ENCODE measurements at regions not wholly inside any gene's neighbourhood (a gene's known extent, or its start where the extent isn't known, plus 50 kb on each side); places are given as distances from the start of the nearest gene placed in this dataset.

DNA sequence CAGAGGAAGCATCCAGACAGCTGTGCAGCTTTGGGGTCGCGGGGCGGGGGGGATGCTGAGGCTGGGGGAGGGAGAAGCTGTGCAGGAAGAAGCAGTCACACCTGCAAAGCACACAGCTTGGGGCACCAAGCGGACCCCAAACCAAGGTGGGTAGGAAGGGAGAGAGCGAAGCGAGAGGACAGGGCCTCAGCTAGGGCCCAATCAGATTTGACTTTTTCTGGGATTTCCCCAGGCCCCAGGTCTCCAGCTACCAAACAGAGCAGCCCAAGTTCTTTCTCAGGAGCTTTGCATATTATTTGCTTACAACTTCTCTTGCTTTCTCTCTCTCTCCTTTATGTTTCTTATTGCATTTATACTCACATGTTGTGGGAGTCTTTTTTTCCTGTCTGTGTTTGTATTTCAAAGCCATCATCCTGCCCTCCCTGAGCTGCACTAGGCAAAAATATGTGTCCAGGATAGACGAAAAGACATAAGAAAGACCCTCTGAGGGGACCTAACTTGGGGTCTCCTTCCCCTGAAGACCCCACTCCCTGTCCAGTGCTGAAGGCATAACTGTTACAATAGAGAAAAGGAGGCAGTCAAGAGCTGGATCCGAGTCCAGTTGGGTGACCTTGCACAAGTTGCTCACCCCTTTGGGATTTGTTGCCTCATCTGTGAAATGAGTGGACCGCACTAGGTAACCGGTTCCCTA is 50.6 kb upstream of the SMNDC1 start:
- Histone ChIP-seq H3K9me3 (ENCODE audit: control insufficient read depth in 1 of 2, low read length in 2 of 2) (no peaks in the 10 kb centered on the region), H3K36me3 (ENCODE audit: control insufficient read depth in 1 of 2, insufficient read depth in 2 of 2, low read length in 2 of 2) (no peaks in the 10 kb centered on the region), H3K27ac (ENCODE audit: low read depth, low read length) (no peak overlapping the region), H3K4me3 (ENCODE audit: low read depth in 1 of 2, low read length in 2 of 2) (peak overlapping the region in 1 of 2 donors; percentile 10), H3K4me1 (ENCODE audit: control insufficient read depth in 1 of 2, insufficient read depth in 2 of 2, low read length in 2 of 2) (peaks cover 24 to 32% of the 10 kb centered on the region in 2 donors), H3K9ac (ENCODE audit: low read depth in 1 of 2, low read length in 2 of 2) (no peak overlapping the region), H3K27me3 (ENCODE audit: control insufficient read depth in 1 of 2, insufficient read depth in 2 of 2, low read length in 2 of 2) (peaks cover 0 to 8% of the 10 kb centered on the region in 2 donors)

DNA sequence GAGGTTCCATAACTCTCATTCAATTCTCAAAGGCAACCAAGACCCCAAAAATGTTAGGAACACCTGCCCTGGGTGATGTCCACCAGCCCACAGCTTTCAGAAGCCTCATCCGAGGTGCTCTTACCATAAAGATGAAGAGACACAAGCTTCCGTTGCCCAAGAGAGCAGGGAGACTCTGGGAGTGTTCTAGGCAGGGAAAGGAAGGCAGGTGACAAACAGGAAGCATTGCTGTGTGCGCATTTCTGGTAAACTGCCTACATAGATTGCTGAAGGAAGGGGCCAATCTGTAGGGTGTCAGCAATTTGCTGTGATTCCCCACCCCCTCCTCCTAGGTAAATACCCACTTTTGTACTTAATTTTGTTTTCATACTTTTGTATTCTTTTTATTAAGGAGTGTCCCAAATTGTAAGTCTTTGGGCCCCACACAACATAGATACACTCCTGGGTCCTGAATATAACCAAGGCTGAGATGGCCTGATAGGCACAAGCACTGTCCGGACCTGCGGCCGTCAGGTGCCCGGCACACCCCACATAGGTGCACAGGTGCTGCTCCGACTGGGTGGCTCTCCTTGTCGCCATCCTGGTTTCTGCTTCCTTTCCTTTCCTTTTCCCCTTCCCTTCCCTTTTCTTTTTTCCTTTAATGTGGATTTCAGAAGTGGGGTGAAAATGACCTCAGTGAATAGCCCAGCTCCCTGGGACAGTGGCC is 51.4 kb upstream of the SMNDC1 start:
- Histone ChIP-seq H3K4me1 (ENCODE audit: control insufficient read depth in 1 of 2, insufficient read depth in 2 of 2, low read length in 2 of 2) (peaks cover 24 to 32% of the 10 kb centered on the region in 2 donors), H3K9me3 (ENCODE audit: control insufficient read depth in 1 of 2, low read length in 2 of 2) (no peaks in the 10 kb centered on the region), H3K36me3 (ENCODE audit: control insufficient read depth in 1 of 2, insufficient read depth in 2 of 2, low read length in 2 of 2) (no peaks in the 10 kb centered on the region), H3K9ac (ENCODE audit: low read depth in 1 of 2, low read length in 2 of 2) (peak overlapping the region in 1 of 2 donors; percentile 48), H3K27ac (ENCODE audit: low read depth, low read length) (peak overlapping the region; percentile 53), H3K4me3 (ENCODE audit: low read depth in 1 of 2, low read length in 2 of 2) (peak overlapping the region in 1 of 2 donors; percentile 10), H3K27me3 (ENCODE audit: control insufficient read depth in 1 of 2, insufficient read depth in 2 of 2, low read length in 2 of 2) (peaks cover 0 to 8% of the 10 kb centered on the region in 2 donors)

DNA sequence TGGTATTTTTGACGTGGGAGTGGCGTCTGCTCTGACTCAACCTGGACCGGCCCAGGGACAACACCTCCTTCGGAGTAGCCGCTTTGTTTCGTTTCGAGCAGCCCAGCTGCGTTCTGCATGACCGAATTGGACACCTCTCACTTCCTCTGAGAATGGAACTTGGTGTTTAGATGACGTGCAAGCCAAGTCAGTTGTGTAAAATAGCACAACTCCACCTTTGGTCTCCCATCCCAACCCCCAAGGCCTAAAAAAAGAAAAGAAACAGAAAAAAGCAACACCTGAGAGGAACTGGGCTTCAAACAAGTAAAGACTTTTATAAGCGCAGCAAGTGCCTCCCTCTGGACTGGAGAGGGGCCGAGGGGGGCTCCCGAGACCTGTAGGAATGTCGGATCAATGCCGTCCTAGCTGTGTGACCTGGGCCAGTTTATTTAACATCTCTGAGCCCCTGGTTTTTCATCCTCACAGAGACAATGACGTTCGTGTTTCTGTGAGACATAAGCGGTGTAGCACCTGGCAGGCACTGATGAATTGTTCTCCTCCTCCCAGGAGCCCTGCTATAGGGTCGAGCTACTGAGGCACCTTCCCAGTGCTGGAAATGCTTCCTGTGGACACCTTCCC is 52.0 kb upstream of the SMNDC1 start:
- H3K27ac ChIP-seq (ENCODE audit: low read depth, low read length) = peak overlapping the region; percentile 30
- peak overlapping the region in 1 of 2 donors; percentile 18 for H3K4me3 ChIP-seq (ENCODE audit: low read depth in 1 of 2, low read length in 2 of 2)

DNA sequence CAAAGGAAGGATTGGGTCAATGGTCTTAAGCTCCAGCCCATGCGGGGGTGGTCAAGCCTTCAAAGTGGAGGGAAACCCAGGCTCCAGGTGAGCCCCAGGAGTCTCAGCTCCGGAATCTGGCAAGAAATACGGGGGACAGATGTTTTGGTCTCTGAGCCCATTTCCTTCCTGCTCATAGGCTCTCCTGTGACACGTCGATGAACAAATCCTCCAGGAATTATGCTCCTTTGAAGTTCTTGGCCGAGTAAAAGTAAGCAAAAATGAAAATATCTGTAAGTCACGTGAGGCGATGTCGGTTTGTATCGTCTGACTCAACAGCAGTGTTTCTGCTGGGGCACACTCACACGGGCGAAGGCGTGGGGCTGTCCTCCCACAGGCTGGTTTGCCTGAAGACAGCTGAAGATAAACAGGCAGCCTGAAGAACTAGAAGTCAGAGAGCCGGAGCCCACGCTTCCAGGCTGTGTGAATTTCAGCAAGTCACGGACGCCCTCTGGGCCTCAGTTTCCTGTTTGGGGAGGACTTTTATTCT is 52.6 kb upstream of the SMNDC1 start:
- Histone ChIP-seq H3K27ac (ENCODE audit: low read depth, low read length) (peak overlapping the region; percentile 30), H3K36me3 (ENCODE audit: control insufficient read depth in 1 of 2, insufficient read depth in 2 of 2, low read length in 2 of 2) (no peaks in the 10 kb centered on the region), H3K27me3 (ENCODE audit: control insufficient read depth in 1 of 2, insufficient read depth in 2 of 2, low read length in 2 of 2) (peaks cover 0 to 6% of the 10 kb centered on the region in 2 donors), H3K9ac (ENCODE audit: low read depth in 1 of 2, low read length in 2 of 2) (peak overlapping the region; percentile 13 to 30), H3K9me3 (ENCODE audit: control insufficient read depth in 1 of 2, low read length in 2 of 2) (no peaks in the 10 kb centered on the region), H3K4me3 (ENCODE audit: low read depth in 1 of 2, low read length in 2 of 2) (peak overlapping the region in 1 of 2 donors; percentile 18), H3K4me1 (ENCODE audit: control insufficient read depth in 1 of 2, insufficient read depth in 2 of 2, low read length in 2 of 2) (peaks cover 24 to 34% of the 10 kb centered on the region in 2 donors)

More for the DNA sequence above, 52.0 kb upstream of the SMNDC1 start:
- peak overlapping the region; percentile 30 to 48 for H3K9ac ChIP-seq (ENCODE audit: low read depth in 1 of 2, low read length in 2 of 2)
- H3K4me1 ChIP-seq (ENCODE audit: control insufficient read depth in 1 of 2, insufficient read depth in 2 of 2, low read length in 2 of 2) = peaks cover 24 to 32% of the 10 kb centered on the region in 2 donors
- peaks cover 0 to 6% of the 10 kb centered on the region in 2 donors for H3K27me3 ChIP-seq (ENCODE audit: control insufficient read depth in 1 of 2, insufficient read depth in 2 of 2, low read length in 2 of 2)
- no peaks in the 10 kb centered on the region for H3K36me3 ChIP-seq (ENCODE audit: control insufficient read depth in 1 of 2, insufficient read depth in 2 of 2, low read length in 2 of 2)
- no peaks in the 10 kb centered on the region for H3K9me3 ChIP-seq (ENCODE audit: control insufficient read depth in 1 of 2, low read length in 2 of 2)

DNA sequence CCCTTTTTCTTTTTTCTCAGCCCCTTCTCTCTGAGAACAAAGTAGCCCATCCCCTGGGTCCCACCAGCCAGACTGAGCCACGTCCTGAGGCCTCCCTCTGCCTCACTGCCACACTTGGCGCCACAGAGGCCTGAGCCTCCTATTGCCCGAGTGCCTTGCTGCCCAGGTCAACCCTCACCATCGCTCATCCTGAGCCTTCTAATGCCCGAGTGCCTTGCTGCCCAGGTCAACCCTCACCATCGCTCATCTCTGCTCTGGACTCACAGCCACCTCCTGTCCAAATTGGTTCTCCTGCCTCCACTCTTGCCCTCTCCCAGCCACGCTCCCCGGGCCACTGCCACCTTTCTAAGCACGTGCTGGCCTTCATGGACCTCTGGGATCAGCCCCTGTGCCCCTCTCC is 53.2 kb upstream of the SMNDC1 start:
- H3K27ac ChIP-seq (ENCODE audit: low read depth, low read length) = no peak overlapping the region

DNA sequence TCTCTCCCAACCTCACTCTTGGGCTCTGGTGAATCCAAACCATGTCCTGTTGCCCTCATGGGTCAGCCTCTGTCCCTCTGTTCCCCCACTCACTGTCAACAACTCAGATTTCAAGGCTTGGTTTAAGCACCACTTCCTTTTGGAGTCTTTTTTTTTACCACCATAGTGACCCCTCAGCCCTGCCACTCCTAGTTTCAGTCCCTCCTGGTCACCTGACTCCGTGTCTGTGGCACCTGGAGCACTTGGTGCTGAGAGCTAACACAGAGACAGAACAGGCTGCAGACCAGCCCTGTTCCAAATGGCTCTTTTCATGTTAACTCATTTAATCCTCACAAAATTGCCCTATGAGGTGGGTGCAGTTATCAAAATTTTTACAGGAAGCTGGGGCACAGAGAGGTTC is 53.6 kb upstream of the SMNDC1 start:
- no peaks in the 10 kb centered on the region for H3K36me3 ChIP-seq (ENCODE audit: control insufficient read depth in 1 of 2, insufficient read depth in 2 of 2, low read length in 2 of 2)
- peaks cover 0 to 4% of the 10 kb centered on the region in 2 donors for H3K27me3 ChIP-seq (ENCODE audit: control insufficient read depth in 1 of 2, insufficient read depth in 2 of 2, low read length in 2 of 2)
- H3K9ac ChIP-seq (ENCODE audit: low read depth in 1 of 2, low read length in 2 of 2) = no peak overlapping the region
- no peak overlapping the region for H3K27ac ChIP-seq (ENCODE audit: low read depth, low read length)
- peaks cover 23 to 37% of the 10 kb centered on the region in 2 donors for H3K4me1 ChIP-seq (ENCODE audit: control insufficient read depth in 1 of 2, insufficient read depth in 2 of 2, low read length in 2 of 2)
- no peaks in the 10 kb centered on the region for H3K9me3 ChIP-seq (ENCODE audit: control insufficient read depth in 1 of 2, low read length in 2 of 2)
- H3K4me3 ChIP-seq (ENCODE audit: low read depth in 1 of 2, low read length in 2 of 2) = no peak overlapping the region

More for the DNA sequence above, 53.2 kb upstream of the SMNDC1 start:
- H3K9ac ChIP-seq (ENCODE audit: low read depth in 1 of 2, low read length in 2 of 2) = no peak overlapping the region
- no peaks in the 10 kb centered on the region for H3K9me3 ChIP-seq (ENCODE audit: control insufficient read depth in 1 of 2, low read length in 2 of 2)
- H3K27me3 ChIP-seq (ENCODE audit: control insufficient read depth in 1 of 2, insufficient read depth in 2 of 2, low read length in 2 of 2) = peaks cover 0 to 6% of the 10 kb centered on the region in 2 donors
- H3K4me3 ChIP-seq (ENCODE audit: low read depth in 1 of 2, low read length in 2 of 2) = peak overlapping the region in 1 of 2 donors; percentile 18
- H3K4me1 ChIP-seq (ENCODE audit: control insufficient read depth in 1 of 2, insufficient read depth in 2 of 2, low read length in 2 of 2) = peaks cover 24 to 34% of the 10 kb centered on the region in 2 donors
- no peaks in the 10 kb centered on the region for H3K36me3 ChIP-seq (ENCODE audit: control insufficient read depth in 1 of 2, insufficient read depth in 2 of 2, low read length in 2 of 2)

DNA sequence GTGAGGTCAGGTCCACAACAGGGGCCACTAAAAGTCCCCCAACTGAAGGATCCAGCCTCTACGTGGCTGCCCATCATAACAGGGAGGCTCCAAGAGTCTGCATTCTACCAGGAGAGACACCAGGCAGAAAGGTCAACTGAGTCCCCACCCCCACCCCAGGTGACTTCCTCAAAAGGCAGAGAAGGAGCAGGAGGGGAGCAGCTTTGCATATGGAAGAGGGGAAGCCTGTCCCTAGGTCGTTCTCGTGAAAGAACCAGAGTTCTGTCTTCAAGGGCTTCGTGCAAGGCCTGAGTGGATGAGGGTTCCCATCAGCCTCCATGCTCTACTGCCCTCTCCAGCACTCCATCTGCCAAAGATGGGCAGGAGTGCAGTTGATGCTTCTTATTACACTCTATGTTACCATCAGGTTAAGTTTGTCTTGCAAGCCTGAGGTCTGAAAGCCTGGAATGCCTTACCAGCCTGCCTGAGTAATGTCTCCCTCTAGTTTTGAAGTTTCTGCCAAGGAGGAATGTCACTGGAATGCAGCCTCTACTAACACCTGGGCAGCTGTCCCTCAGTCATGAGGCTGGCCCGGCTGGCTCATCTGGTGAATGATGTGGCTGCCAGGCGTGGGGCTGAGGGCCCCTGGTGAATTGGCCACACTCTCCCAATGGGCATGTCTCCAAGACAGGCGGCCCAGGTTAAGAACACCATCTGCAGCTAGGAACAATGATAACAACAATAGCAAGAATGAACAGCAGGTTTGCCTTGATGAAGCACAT is 54.3 kb upstream of the SMNDC1 start:
- peaks cover 21 to 44% of the 10 kb centered on the region in 2 donors for H3K4me1 ChIP-seq (ENCODE audit: control insufficient read depth in 1 of 2, insufficient read depth in 2 of 2, low read length in 2 of 2)
- H3K9me3 ChIP-seq (ENCODE audit: control insufficient read depth in 1 of 2, low read length in 2 of 2) = no peaks in the 10 kb centered on the region
- H3K27ac ChIP-seq (ENCODE audit: low read depth, low read length) = no peak overlapping the region
- H3K4me3 ChIP-seq (ENCODE audit: low read depth in 1 of 2, low read length in 2 of 2) = no peak overlapping the region
- H3K36me3 ChIP-seq (ENCODE audit: control insufficient read depth in 1 of 2, insufficient read depth in 2 of 2, low read length in 2 of 2) = no peaks in the 10 kb centered on the region
- H3K27me3 ChIP-seq (ENCODE audit: control insufficient read depth in 1 of 2, insufficient read depth in 2 of 2, low read length in 2 of 2) = no peaks in the 10 kb centered on the region
- no peak overlapping the region for H3K9ac ChIP-seq (ENCODE audit: low read depth in 1 of 2, low read length in 2 of 2)

DNA sequence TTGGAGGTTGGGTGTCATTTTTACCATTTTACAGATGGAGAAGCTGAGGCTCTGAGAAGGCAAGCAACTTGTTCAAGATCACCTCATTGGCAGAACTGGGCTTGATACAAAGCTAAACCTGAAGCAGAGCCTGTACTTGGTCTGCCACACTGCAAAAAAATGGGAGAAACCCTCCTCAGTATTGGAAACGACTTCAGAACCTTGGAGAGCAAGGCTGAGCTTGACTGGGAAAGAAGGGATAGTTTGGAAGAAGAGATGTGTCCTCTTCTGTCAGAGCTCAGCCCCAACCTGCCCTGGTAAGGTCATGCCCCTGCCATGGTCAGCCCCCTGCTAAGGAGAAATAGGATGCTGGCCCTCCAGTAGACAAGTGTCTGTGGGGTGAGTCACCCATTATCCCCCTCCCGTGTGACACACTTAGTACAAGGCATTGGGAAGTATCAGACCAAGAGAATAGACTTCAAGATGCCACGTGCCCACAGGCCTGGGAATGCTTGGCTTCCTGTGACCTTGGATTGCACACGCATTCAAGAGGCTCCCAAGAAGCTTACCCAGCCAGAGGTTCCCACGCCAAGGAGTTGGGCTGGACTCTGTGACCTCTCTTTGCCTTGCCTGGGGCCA is 56.2 kb upstream of the SMNDC1 start:
- H3K9me3 ChIP-seq (ENCODE audit: control insufficient read depth in 1 of 2, low read length in 2 of 2) = no peaks in the 10 kb centered on the region
- H3K27ac ChIP-seq (ENCODE audit: low read depth, low read length) = no peak overlapping the region
- no peaks in the 10 kb centered on the region for H3K36me3 ChIP-seq (ENCODE audit: control insufficient read depth in 1 of 2, insufficient read depth in 2 of 2, low read length in 2 of 2)
- peaks cover 25 to 50% of the 10 kb centered on the region in 2 donors for H3K4me1 ChIP-seq (ENCODE audit: control insufficient read depth in 1 of 2, insufficient read depth in 2 of 2, low read length in 2 of 2)
- no peak overlapping the region for H3K4me3 ChIP-seq (ENCODE audit: low read depth in 1 of 2, low read length in 2 of 2)
- no peaks in the 10 kb centered on the region for H3K27me3 ChIP-seq (ENCODE audit: control insufficient read depth in 1 of 2, insufficient read depth in 2 of 2, low read length in 2 of 2)
- H3K9ac ChIP-seq (ENCODE audit: low read depth in 1 of 2, low read length in 2 of 2) = no peak overlapping the region

DNA sequence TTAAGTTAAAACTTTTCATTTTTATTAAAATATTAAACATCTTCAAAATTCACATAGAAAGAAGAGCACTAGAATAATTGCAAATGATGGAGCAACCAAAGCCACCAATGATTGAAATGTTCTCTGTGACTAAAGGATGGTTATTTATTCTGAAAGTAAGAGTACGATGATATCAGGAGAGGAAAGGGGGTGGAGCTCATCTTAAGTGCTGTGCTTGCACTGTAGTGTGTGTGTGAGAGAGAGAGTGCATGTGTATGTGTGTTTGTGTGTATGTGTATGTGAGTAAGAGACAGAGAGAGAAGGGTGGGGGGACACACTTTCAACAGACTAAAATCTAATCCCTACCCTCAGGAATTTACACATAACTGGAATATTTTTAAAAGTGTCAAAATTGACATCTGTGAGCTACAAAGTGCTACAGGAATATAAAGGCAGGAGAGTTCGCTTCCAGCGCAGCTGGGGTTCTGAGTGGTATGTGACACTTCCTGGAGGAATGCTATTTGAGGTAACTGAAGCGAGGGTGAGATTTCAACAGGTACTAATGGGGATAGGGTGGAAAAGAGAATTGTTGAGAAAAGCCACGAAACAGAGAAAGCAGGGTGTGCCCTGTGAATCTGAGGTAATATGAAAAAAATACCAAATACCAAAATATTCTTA is 57.2 kb upstream of the SMNDC1 start:
- Histone ChIP-seq H3K4me1 (ENCODE audit: control insufficient read depth in 1 of 2, insufficient read depth in 2 of 2, low read length in 2 of 2) (peaks cover 27 to 56% of the 10 kb centered on the region in 2 donors), H3K9me3 (ENCODE audit: control insufficient read depth in 1 of 2, low read length in 2 of 2) (no peaks in the 10 kb centered on the region), H3K9ac (ENCODE audit: low read depth in 1 of 2, low read length in 2 of 2) (no peak overlapping the region), H3K4me3 (ENCODE audit: low read depth in 1 of 2, low read length in 2 of 2) (no peak overlapping the region), H3K27ac (ENCODE audit: low read depth, low read length) (no peak overlapping the region), H3K27me3 (ENCODE audit: control insufficient read depth in 1 of 2, insufficient read depth in 2 of 2, low read length in 2 of 2) (no peaks in the 10 kb centered on the region), H3K36me3 (ENCODE audit: control insufficient read depth in 1 of 2, insufficient read depth in 2 of 2, low read length in 2 of 2) (no peaks in the 10 kb centered on the region)
